Eye (tissue), 1 donor: ENCODE measurements at regions not wholly inside any gene's neighbourhood (a gene's known extent, or its start where the extent isn't known, plus 50 kb on each side); places are given as distances from the start of the nearest gene placed in this dataset.
A peak's percentile ranks its signal among the peaks of the same experiment; 100 is the strongest.

Experiments used
- DNase-seq: peaks from one replicate; pipeline ENCODE4 v3.0.0-alpha.2; 2015

GRCh38 chr22:48333816-48334735 lies 1493.6 kb downstream of the BRD1 start:
- DNase-seq, result no peak

- DNase-seq, result no peak
Observed at GRCh38 chr22:48333323-48333763, 1494.3 kb downstream of the BRD1 start.

GRCh38 chr22:48332438-48333322 lies 1495.0 kb downstream of the BRD1 start:
- DNase-seq, result no peak

GRCh38 chr22:48331691-48332220 lies 1495.9 kb downstream of the BRD1 start:
- no peak for DNase-seq

- no peak for DNase-seq
Observed at GRCh38 chr22:48331266-48331665, 1496.4 kb downstream of the BRD1 start.

GRCh38 chr22:48327721-48328120 lies 1500.0 kb downstream of the BRD1 start:
- no peak for DNase-seq

- DNase-seq, result no peak
Observed at GRCh38 chr22:48323746-48324145, 1503.9 kb downstream of the BRD1 start.

GRCh38 chr22:48322907-48323306 lies 1504.8 kb downstream of the BRD1 start:
- DNase-seq, result no peak

GRCh38 chr22:48321986-48322545 lies 1505.6 kb downstream of the BRD1 start:
- DNase-seq, result no peak

- peak; percentile 66 for DNase-seq
Observed at GRCh38 chr22:48320683-48321451, 1506.8 kb downstream of the BRD1 start.

- no peak for DNase-seq
Observed at GRCh38 chr22:48320048-48320682, 1507.5 kb downstream of the BRD1 start.

GRCh38 chr22:48319321-48320047 lies 1508.2 kb downstream of the BRD1 start:
- no peak for DNase-seq

GRCh38 chr22:48318575-48319320 lies 1508.9 kb downstream of the BRD1 start:
- DNase-seq, result no peak

- DNase-seq, result no peak
Observed at GRCh38 chr22:48318173-48318572, 1509.5 kb downstream of the BRD1 start.

GRCh38 chr22:48316257-48317250 lies 1511.1 kb downstream of the BRD1 start:
- DNase-seq, result no peak

- peak; percentile 53 for DNase-seq
Observed at GRCh38 chr22:48315439-48316256, 1512.0 kb downstream of the BRD1 start.

GRCh38 chr22:48314073-48314472 lies 1513.6 kb downstream of the BRD1 start:
- no peak for DNase-seq
